GM23338 (cell line): ENCODE measurements at regions not wholly inside any gene's neighbourhood (a gene's known extent, or its start where the extent isn't known, plus 50 kb on each side); places are given as distances from the start of the nearest gene placed in this dataset.

Source experiments
- CTCF ChIP-seq, 2 experiments: fragments of 200-600 bp in 1 of 2; sonication (generic) in 1 of 2; conservative IDR thresholded peaks; 2 replicates each; pipeline versions ENCODE4 v1.5.1 to v1.6.1; 2016 to 2017; ENCODE audit warnings: antibody characterized with exemption in 2 of 2, low read depth in 2 of 2, mild to moderate bottlenecking in 2 of 2, moderate library complexity in 1 of 2
- ETS1 ChIP-seq: IDR thresholded peaks from 2 replicates; pipeline ENCODE4 v1.6.1; 2016; ENCODE audit warnings: antibody characterized with exemption
- EZH2 ChIP-seq: fragments of 200-600 bp; sonication (generic); IDR thresholded peaks from one replicate; pipeline ENCODE4 v1.8.0; 2017; ENCODE audit warnings: antibody characterized with exemption, mild to moderate bottlenecking, low read depth; ENCODE audit not compliant: unreplicated experiment
- EZH2phosphoT487 ChIP-seq: fragments of 200-600 bp; sonication (generic); IDR thresholded peaks from one replicate; pipeline ENCODE4 v1.8.1; 2018; ENCODE audit warnings: antibody characterized with exemption; ENCODE audit not compliant: unreplicated experiment
- JUNB ChIP-seq: IDR thresholded peaks from one replicate; pipeline ENCODE4 v1.6.1; 2016; ENCODE audit warnings: antibody characterized with exemption; ENCODE audit not compliant: unreplicated experiment
- POLR2AphosphoS5 ChIP-seq: IDR thresholded peaks from 2 replicates; pipeline ENCODE4 v1.6.1; 2016; ENCODE audit warnings: antibody characterized with exemption, low read depth
- REST ChIP-seq: IDR thresholded peaks from one replicate; pipeline ENCODE4 v1.6.1; 2018; ENCODE audit warnings: antibody characterized with exemption; ENCODE audit not compliant: unreplicated experiment
- STAT1 ChIP-seq: IDR thresholded peaks from one replicate; pipeline ENCODE4 v1.6.1; 2016; ENCODE audit warnings: antibody characterized with exemption; ENCODE audit not compliant: unreplicated experiment
- ZNF114 ChIP-seq: fragments of 250-450 bp; sonication (Bioruptor Pico); IDR thresholded peaks from 2 replicates; pipeline ENCODE4 v1.5.0; 2020; ENCODE audit warnings: mild to moderate bottlenecking, moderate library complexity

- no peak for TF ChIP-seq CTCF (conservative IDR thresholded peaks at IDR 0.05; ENCODE audit: low read depth in 2 of 2)
- no peak for TF ChIP-seq POLR2AphosphoS5
- TF ChIP-seq REST: no peak
- no peak for TF ChIP-seq EZH2phosphoT487
- TF ChIP-seq EZH2: no peak
- TF ChIP-seq STAT1: no peak
- TF ChIP-seq JUNB: no peak
- no peak for TF ChIP-seq ZNF114 (CRISPR knock-in tag)
- no peak for TF ChIP-seq ETS1
These were observed 71.0 kb upstream of the SYNPR start for GRCh38 chr3:63207066-63207590.
